ENCODE measurements at regions not wholly inside any gene's neighbourhood (a gene's known extent, or its start where the extent isn't known, plus 50 kb on each side); places are given as distances from the start of the nearest gene placed in this dataset.

GRCh38 chr2:203596183-203596582 lies 61.1 kb upstream of the RAPH1 start:
- H3K27ac ChIP-seq, result no peak overlapping the region
- DNase-seq (ENCODE audit: low spot score), result no peak
- no peak overlapping the region for H3K4me3 ChIP-seq
- TF ChIP-seq, protein P1, sequence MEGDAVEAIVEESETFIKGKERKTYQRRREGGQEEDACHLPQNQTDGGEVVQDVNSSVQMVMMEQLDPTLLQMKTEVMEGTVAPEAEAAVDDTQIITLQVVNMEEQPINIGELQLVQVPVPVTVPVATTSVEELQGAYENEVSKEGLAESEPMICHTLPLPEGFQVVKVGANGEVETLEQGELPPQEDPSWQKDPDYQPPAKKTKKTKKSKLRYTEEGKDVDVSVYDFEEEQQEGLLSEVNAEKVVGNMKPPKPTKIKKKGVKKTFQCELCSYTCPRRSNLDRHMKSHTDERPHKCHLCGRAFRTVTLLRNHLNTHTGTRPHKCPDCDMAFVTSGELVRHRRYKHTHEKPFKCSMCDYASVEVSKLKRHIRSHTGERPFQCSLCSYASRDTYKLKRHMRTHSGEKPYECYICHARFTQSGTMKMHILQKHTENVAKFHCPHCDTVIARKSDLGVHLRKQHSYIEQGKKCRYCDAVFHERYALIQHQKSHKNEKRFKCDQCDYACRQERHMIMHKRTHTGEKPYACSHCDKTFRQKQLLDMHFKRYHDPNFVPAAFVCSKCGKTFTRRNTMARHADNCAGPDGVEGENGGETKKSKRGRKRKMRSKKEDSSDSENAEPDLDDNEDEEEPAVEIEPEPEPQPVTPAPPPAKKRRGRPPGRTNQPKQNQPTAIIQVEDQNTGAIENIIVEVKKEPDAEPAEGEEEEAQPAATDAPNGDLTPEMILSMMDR (IDR thresholded peaks at IDR 0.05), result no peak

- DNase-seq (ENCODE audit: low spot score), result no peak
- Histone ChIP-seq H3K4me3 (no peak overlapping the region), H3K27ac (no peak overlapping the region)
- TF ChIP-seq, protein P1 (IDR thresholded peaks at IDR 0.05), result no peak
These were observed 64.4 kb upstream of the RAPH1 start for GRCh38 chr2:203599509-203599908.

DNA sequence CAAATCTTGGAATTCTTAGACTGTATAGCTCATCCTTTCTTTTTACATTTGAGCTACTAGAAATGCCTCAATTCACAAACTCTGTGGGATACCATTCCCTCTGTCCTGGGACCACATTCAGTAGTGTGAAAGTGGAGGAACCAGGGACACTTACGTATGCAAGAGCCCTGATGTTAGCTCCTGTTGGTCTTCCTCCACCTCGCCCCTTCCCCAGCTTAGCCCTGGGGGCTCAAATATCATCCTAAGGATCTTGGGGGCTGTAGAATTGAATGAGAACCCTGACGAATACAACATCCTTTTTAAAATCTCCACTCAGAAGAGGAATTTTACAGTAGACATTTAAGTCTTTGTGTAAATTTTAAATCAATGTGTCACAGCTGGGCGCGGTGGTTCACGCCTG lies 65.2 kb upstream of the RAPH1 start:
- DNase-seq (ENCODE audit: low spot score), result no peak
- Histone ChIP-seq H3K4me3 (no peak overlapping the region), H3K27ac (no peak overlapping the region)
- TF ChIP-seq, protein P1 (IDR thresholded peaks at IDR 0.05), result no peak

DNA sequence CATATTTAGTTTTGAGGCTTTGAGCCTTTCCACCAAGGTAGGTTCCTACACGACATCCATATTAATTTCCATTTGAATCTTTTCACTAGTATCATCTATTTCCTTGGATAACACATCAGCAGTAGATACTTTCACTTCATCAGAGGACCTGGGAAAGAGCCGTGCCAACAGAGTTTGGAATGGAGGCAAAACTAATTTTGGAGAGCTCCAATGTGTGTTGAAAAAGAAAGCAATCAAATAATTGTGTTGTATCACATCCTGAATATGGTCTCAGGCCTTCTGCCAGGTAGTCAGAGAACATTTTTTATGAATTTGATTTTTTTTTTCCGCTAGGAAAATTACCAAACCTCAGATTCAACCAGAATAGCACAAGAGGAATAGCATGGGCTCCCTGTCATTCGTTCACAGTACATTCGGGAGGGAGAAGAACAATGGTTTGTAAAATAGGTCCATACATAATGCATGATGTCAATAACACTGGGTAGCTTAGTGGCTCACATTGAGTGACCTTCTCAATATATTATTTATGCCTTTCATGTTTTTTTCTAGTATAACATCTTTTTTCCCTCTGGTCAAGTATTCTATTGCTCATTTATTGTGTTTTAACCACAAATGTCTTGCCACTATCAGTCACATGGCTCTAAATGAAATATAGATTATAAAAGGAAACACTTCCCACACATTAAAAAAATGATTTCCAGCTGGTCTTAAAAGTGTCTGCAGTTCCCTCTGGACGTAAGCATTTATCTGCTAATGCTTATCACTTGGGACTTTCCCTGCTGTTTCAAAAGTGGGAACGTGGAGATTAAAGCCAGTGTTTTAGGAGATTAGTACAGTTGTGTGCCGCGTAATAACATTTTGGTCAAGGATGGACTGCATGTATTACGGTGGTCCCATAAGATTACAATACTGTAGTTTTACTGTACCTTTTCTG lies 68.6 kb upstream of the RAPH1 start:
- DNase-seq (ENCODE audit: low spot score), result no peak
- Histone ChIP-seq H3K4me3 (no peak overlapping the region), H3K27ac (no peak overlapping the region)
- TF ChIP-seq, protein P1 (IDR thresholded peaks at IDR 0.05), result no peak

- no peak overlapping the region for H3K4me3 ChIP-seq
- H3K27ac ChIP-seq, result no peak overlapping the region
- TF ChIP-seq, protein P1 (IDR thresholded peaks at IDR 0.05), result no peak
- no peak for DNase-seq (ENCODE audit: low spot score)
These were observed 70.2 kb upstream of the RAPH1 start for GRCh38 chr2:203605302-203605701.

GRCh38 chr2:203606051-203606450 lies 71.0 kb upstream of the RAPH1 start:
- no peak overlapping the region for H3K27ac ChIP-seq

More at GRCh38 chr2:203606051-203606450, 71.0 kb upstream of the RAPH1 start:
- TF ChIP-seq, protein P1 (IDR thresholded peaks at IDR 0.05), result no peak
- DNase-seq (ENCODE audit: low spot score), result no peak
- no peak overlapping the region for H3K4me3 ChIP-seq

Measured in coronary artery (tissue), 2 donors.